Coronary artery (tissue), 2 donors: ENCODE measurements at regions not wholly inside any gene's neighbourhood (a gene's known extent, or its start where the extent isn't known, plus 50 kb on each side); places are given as distances from the start of the nearest gene placed in this dataset.

Experiments used
- DNase-seq: peaks from one replicate; pipeline ENCODE4 v3.0.0-alpha.2; 2017; ENCODE audit warnings: low spot score
- H3K27ac ChIP-seq, 2 donors: fragments of 200-600 bp; sonication (generic); one replicate each; pipeline ENCODE4 v1.5.1; 2016 to 2019
- H3K4me3 ChIP-seq: fragments of 200-600 bp; sonication (generic); 2 replicates; pipeline ENCODE4 v1.5.1; 2016; ENCODE audit warnings: mild to moderate bottlenecking, moderate library complexity
- TF ChIP-seq, protein P1 (sequence below): fragments of 200-600 bp; sonication (generic); IDR thresholded peaks from one replicate; pipeline ENCODE4 v1.5.1; 2019; ENCODE audit warnings: antibody characterized with exemption

- TF ChIP-seq, protein P1, sequence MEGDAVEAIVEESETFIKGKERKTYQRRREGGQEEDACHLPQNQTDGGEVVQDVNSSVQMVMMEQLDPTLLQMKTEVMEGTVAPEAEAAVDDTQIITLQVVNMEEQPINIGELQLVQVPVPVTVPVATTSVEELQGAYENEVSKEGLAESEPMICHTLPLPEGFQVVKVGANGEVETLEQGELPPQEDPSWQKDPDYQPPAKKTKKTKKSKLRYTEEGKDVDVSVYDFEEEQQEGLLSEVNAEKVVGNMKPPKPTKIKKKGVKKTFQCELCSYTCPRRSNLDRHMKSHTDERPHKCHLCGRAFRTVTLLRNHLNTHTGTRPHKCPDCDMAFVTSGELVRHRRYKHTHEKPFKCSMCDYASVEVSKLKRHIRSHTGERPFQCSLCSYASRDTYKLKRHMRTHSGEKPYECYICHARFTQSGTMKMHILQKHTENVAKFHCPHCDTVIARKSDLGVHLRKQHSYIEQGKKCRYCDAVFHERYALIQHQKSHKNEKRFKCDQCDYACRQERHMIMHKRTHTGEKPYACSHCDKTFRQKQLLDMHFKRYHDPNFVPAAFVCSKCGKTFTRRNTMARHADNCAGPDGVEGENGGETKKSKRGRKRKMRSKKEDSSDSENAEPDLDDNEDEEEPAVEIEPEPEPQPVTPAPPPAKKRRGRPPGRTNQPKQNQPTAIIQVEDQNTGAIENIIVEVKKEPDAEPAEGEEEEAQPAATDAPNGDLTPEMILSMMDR, result no peak
- no peak for DNase-seq
- Histone ChIP-seq H3K27ac (no peak overlapping the region), H3K4me3 (no peak overlapping the region)
Measured at GRCh38 chr13:103521532-103521931, 455.3 kb upstream of the SLC10A2 start.

DNA sequence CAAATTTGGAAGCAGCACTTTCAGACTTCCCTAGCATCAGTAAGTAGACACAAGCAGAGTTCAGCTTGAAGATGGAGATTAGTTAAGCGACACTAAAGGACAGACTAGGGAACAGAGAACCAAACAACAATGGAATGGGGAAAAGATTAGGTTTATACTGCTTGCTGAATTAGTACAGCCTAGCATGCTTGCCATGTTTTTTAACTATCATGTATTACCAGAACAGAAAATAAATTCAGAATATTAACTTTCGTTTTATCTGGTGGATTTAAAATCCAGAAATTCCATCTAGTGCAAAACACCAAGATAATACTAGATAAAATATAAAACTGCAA is 451.5 kb upstream of the SLC10A2 start:
- TF ChIP-seq, protein P1, result no peak
- no peak overlapping the region for H3K4me3 ChIP-seq

GRCh38 chr13:103517066-103517767 is 451.0 kb upstream of the SLC10A2 start:
- TF ChIP-seq, protein P1, result no peak
- Histone ChIP-seq H3K4me3 (no peak overlapping the region), H3K27ac (no peak overlapping the region)
- DNase-seq, result no peak

More for the DNA sequence above, 451.5 kb upstream of the SLC10A2 start:
- DNase-seq, result no peak
- no peak overlapping the region for H3K27ac ChIP-seq

GRCh38 chr13:103516015-103516795 is 450.0 kb upstream of the SLC10A2 start:
- no peak for DNase-seq
- H3K4me3 ChIP-seq, result no peak overlapping the region
- TF ChIP-seq, protein P1, result no peak
- H3K27ac ChIP-seq, result no peak overlapping the region

DNA sequence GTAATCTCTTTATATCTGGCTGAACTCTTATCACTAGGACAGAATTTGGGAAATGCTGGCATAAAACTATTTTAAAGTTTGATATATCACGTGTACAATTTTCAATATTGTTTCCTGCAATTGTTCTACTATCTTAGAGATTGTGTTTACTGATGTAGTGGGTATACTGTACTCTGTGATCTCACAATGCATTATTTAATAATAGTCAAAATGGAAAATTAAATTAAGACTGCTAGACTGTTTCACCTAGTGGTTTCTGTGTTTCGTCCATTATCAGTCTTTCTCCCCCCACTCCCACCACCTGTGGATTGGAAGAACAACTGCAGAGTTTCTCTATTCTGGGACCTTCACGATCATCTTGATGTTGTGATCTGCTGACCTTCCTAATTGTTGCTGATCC is 449.2 kb upstream of the SLC10A2 start:
- TF ChIP-seq, protein P1, result no peak
- no peak for DNase-seq
- Histone ChIP-seq H3K27ac (no peak overlapping the region), H3K4me3 (no peak overlapping the region)

- TF ChIP-seq, protein P1, result no peak
- Histone ChIP-seq H3K27ac (no peak overlapping the region), H3K4me3 (no peak overlapping the region)
- no peak for DNase-seq
Measured at GRCh38 chr13:103514619-103515018, 448.4 kb upstream of the SLC10A2 start.

- Histone ChIP-seq H3K27ac (no peak overlapping the region), H3K4me3 (no peak overlapping the region)
- TF ChIP-seq, protein P1, result no peak
- DNase-seq, result no peak
Measured at GRCh38 chr13:103514188-103514587, 448.0 kb upstream of the SLC10A2 start.
